Lung (tissue), 11 donors: ENCODE measurements at regions not wholly inside any gene's neighbourhood (a gene's known extent, or its start where the extent isn't known, plus 50 kb on each side); places are given as distances from the start of the nearest gene placed in this dataset.

ENCODE experiments used
- ATAC-seq: fragments of 200-7000 bp; cut with Tn5 transposase; one replicate; pipeline ENCODE4 v1.9.1; 2020; ENCODE audit warnings: moderate number of reproducible peaks; ENCODE audit not compliant: insufficient read depth, low FRiP score
- DNase-seq, 3 donors: peaks; one replicate each; pipeline ENCODE4 v3.0.0-alpha.2; 2013 to 2017
- H3K27ac ChIP-seq, 2 donors: one replicate each; pipeline ENCODE4 v1.5.1; 2013; ENCODE audit warnings: mild to moderate bottlenecking in 2 of 2, moderate library complexity in 2 of 2, control low read depth in 1 of 2, inconsistent platforms in 1 of 2, low read depth in 1 of 2, low read length in 1 of 2
- H3K27me3 ChIP-seq, 3 donors: one replicate each; pipeline ENCODE4 v1.5.1; 2013; ENCODE audit warnings: low read length in 2 of 3; ENCODE audit not compliant: control insufficient read depth in 3 of 3, insufficient read depth in 3 of 3
- H3K36me3 ChIP-seq, 4 donors: one replicate each; pipeline ENCODE4 v1.5.1; 2013; ENCODE audit warnings: low read length in 4 of 4, mild to moderate bottlenecking in 1 of 4, moderate library complexity in 1 of 4; ENCODE audit not compliant: control insufficient read depth in 4 of 4, insufficient read depth in 4 of 4
- H3K4me1 ChIP-seq, 5 donors: one replicate each; pipeline ENCODE4 v1.5.1; 2013; ENCODE audit warnings: low read length in 5 of 5, mild to moderate bottlenecking in 2 of 5, moderate library complexity in 1 of 5; ENCODE audit not compliant: control insufficient read depth in 5 of 5, insufficient read depth in 5 of 5
- H3K4me3 ChIP-seq: one replicate; pipeline ENCODE4 v1.5.1; 2013; ENCODE audit warnings: mild to moderate bottlenecking, control low read depth, moderate library complexity
- H3K9ac ChIP-seq, 2 donors: one replicate each; pipeline ENCODE4 v1.5.1; 2013; ENCODE audit warnings: low read length in 2 of 2, control low read depth in 1 of 2; ENCODE audit not compliant: insufficient read depth in 1 of 2
- H3K9me3 ChIP-seq, 4 donors: one replicate each; pipeline ENCODE4 v1.5.1; 2013; ENCODE audit warnings: low read length in 3 of 4, mild to moderate bottlenecking in 1 of 4, moderate library complexity in 1 of 4; ENCODE audit not compliant: control insufficient read depth in 4 of 4, insufficient read depth in 3 of 4
- CTCF ChIP-seq: IDR thresholded peaks from 2 replicates; pipeline ENCODE4 v1.5.1; 2012; ENCODE audit warnings: mild to moderate bottlenecking; ENCODE audit errors: control extremely low read depth, extremely low read depth
- WGBS, 2 donors: extraction: QIAGEN DNeasy Blood & Tissue Kit; methylation state at CpG; one replicate each; pipeline ENCODE4 v1.1.7; 2013; 5-methylcytosine and 5-hydroxymethylcytosine counted together
- donor health status: control.
- donor health status: control.
- donor health status: Bipolar disorder and iron deficiency.
- donor health status: healthy.
- donor health status: DM: yes; HTN: yes; CAD: no.

GRCh38 chr13:37942929-37943328, 73.4 kb upstream of the TRPC4 start:
- H3K27me3 ChIP-seq: no peaks in the 10 kb centered on the region
- no peak overlapping the region for H3K27ac ChIP-seq
- H3K9me3 ChIP-seq: no peaks in the 10 kb centered on the region
- no peak overlapping the region for H3K4me3 ChIP-seq
- ATAC-seq (no peak), DNase-seq (no peak)
- H3K9ac ChIP-seq: no peak overlapping the region
- H3K4me1 ChIP-seq: no peaks in the 10 kb centered on the region
- no peaks in the 10 kb centered on the region for H3K36me3 ChIP-seq
- no peak for TF ChIP-seq CTCF

DNA sequence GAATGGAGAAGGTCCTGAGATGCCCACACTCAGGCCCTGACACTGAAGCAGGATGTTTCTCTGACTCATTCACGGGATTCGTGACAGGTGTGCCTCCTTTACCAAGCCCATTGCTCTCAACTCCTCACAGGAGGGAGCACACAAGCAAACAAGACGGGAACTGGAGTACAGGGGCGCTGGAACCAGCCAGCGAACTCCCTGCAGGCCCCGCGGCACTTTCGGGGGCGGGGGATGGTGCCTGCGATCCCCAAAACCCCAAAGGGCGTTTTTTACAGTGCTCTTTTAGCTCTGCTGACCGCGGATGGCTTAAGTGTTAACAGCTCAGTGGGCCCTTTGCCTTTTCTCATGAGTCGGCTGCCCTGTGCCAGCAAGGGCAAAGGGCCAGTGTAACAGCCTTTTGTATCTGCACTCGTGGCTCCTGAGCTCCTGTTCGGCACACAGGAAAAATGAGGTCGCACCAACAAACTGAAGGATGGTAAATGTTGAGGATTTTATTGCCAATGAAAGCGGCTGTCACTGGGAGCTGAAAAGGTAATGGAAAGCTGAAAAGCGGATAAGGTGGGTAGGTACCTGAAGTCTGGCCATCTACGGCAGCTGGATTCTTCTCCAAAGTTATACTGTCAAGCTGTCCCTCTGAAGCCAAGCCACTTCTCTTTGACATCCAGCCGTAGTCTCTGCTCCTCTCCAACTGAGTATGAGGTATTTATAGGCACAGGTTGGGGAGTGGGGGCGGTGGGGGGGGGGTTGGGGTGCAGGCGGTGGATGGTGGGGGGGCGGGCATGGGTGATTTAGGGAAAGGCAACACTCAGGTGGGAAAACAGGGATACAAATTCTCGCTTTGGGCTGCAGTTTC, 65.0 kb upstream of the TRPC4 start:
- no peak for TF ChIP-seq CTCF
- no peaks in the 10 kb centered on the region for H3K36me3 ChIP-seq
- H3K27ac ChIP-seq: peak overlapping the region in 1 of 2 donors; percentile 80
- ATAC-seq: no peak
- no peak overlapping the region for H3K4me3 ChIP-seq
- WGBS, 2 donors: 76 to 82% methylated on average over 25 of the region's 25 CpGs
- no peaks in the 10 kb centered on the region for H3K9me3 ChIP-seq
- no peaks in the 10 kb centered on the region for H3K27me3 ChIP-seq
- no peak overlapping the region for H3K9ac ChIP-seq
- H3K4me1 ChIP-seq: no peaks in the 10 kb centered on the region
- DNase-seq: no peak

GRCh38 chr13:37929308-37929707, 59.7 kb upstream of the TRPC4 start:
- Histone ChIP-seq H3K4me3 (no peak overlapping the region), H3K4me1 (no peaks in the 10 kb centered on the region), H3K27me3 (peaks cover 0 to 5% (median 0%) of the 10 kb centered on the region in 3 donors), H3K9me3 (no peaks in the 10 kb centered on the region), H3K36me3 (no peaks in the 10 kb centered on the region), H3K9ac (no peak overlapping the region), H3K27ac (no peak overlapping the region)
- 59 to 68% methylated on average over 4 of the region's 4 CpGs for WGBS, 2 donors
- DNase-seq: no peak
- TF ChIP-seq CTCF: no peak
- ATAC-seq: no peak
